ENCODE measurements at regions not wholly inside any gene's neighbourhood (a gene's known extent, or its start where the extent isn't known, plus 50 kb on each side); places are given as distances from the start of the nearest gene placed in this dataset.
"Not testable (repeated sequence)": the region's sequence is repeated elsewhere in the genome, so short reads cannot be mapped to it uniquely, and the experiment has no call there.

DNA sequence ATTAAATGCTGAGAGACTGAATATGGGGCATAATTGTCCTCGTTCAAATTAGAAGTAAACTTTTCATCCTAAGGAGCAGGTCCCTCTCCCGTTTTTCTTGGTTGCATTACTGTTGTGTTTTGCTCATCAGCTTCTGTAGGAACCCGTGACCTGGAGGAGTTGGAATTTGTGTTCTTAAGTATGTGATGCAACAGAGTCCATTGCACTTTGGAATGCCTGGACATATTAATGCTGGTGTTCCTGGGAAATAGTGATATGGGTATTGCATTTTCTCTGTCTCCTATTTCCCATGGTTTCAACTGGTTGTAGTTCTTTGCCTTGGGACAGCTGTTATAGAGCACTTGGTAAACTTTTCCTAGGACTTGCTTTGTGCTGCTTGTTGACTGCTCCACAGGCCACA lies 417.8 kb upstream of the LCORL start:
- POLR2A ChIA-PET: no interaction called here
- no peak for DNase-seq (ENCODE audit: extremely low spot score)
- CTCF ChIA-PET: interaction anchor here (0.8 kb wide), 1 partner anchor 18 kb away, joined by 3 read pairs; no protein-coding TSS in a partner anchor
- TF ChIP-seq, protein P1, sequence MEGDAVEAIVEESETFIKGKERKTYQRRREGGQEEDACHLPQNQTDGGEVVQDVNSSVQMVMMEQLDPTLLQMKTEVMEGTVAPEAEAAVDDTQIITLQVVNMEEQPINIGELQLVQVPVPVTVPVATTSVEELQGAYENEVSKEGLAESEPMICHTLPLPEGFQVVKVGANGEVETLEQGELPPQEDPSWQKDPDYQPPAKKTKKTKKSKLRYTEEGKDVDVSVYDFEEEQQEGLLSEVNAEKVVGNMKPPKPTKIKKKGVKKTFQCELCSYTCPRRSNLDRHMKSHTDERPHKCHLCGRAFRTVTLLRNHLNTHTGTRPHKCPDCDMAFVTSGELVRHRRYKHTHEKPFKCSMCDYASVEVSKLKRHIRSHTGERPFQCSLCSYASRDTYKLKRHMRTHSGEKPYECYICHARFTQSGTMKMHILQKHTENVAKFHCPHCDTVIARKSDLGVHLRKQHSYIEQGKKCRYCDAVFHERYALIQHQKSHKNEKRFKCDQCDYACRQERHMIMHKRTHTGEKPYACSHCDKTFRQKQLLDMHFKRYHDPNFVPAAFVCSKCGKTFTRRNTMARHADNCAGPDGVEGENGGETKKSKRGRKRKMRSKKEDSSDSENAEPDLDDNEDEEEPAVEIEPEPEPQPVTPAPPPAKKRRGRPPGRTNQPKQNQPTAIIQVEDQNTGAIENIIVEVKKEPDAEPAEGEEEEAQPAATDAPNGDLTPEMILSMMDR (IDR thresholded peaks at IDR 0.05; ENCODE audit: control extremely low read depth, extremely low read depth, low read depth, missing control alignments): no peak

DNA sequence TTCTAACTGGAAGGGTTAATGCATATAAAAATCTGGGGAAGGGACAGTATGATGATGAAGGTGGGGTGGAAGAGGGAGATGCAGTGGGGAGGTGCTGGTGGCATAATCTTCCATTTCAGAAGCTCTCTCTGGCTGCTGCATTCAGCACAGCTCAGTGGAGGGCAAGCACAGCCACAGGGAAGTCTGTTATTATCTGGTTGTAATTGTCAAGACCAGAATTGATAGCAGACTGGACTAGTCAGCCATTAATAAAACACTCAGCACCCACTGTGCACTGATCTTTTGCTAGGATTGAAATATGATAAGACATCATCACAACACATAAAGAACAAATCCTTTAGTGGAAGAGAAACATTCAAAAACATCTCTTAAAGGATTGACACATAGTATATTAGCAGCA lies 414.2 kb upstream of the LCORL start:
- CTCF ChIA-PET: no interaction called here
- TF ChIP-seq, protein P1 (IDR thresholded peaks at IDR 0.05; ENCODE audit: control extremely low read depth, extremely low read depth, low read depth, missing control alignments): no peak
- DNase-seq (ENCODE audit: extremely low spot score): no peak

DNA sequence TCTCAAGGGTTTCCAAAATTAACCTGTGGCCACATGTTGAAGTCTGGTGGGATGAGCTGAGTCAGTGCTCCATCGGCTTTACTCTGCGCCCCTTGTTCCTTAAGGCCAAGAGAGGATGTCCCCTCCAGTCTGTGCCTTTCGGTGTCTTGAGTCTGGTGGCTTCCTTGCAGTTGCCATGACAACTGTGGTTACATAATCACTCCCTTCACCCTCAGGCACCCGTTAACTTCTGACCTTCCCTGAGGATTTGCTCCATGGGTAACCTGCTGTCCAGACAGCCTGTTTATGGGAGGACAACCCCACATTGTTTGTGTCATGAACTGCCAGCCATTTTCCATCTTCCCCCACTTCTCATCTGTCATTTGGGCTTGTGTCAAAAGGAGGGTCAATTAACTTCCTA lies 401.1 kb upstream of the LCORL start:
- POLR2A ChIA-PET: no interaction called here
- CTCF ChIA-PET: interaction anchor here (0.8 to 1.1 kb wide), 3 partner anchors 9 to 168 kb away, joined by 3 to 4 read pairs (median 3); no protein-coding TSS in a partner anchor
- DNase-seq (ENCODE audit: extremely low spot score): no peak
- TF ChIP-seq, protein P1 (IDR thresholded peaks at IDR 0.05; ENCODE audit: control extremely low read depth, extremely low read depth, low read depth, missing control alignments): no peak

More for the DNA sequence above, 414.2 kb upstream of the LCORL start:
- POLR2A ChIA-PET: no interaction called here

DNA sequence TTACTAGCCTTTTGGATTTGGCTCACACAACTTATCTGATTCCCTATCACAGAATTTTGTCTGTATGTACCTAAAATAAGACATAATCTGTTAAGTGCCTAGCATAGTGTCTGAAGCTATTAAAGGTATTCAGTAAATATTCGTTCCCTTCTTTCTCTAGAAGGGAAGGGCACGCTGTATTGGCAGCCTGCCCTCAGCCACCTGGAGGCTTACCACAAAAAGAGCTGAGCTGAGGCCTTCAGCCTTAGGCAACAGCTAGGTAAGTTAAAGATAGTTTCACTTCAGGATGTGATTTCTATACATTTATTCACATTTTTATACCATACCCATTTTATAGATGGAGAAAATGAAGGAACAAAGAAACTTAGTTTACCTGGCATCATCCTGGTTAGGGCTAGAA lies 400.0 kb upstream of the LCORL start:
- ChIA-PET CTCF (interaction anchor here (1.1 kb wide), 1 partner anchor 11 kb away, joined by 4 read pairs; no protein-coding TSS in a partner anchor), POLR2A (no interaction called here)
- DNase-seq (ENCODE audit: extremely low spot score): no peak
- TF ChIP-seq, protein P1 (IDR thresholded peaks at IDR 0.05; ENCODE audit: control extremely low read depth, extremely low read depth, low read depth, missing control alignments): no peak

DNA sequence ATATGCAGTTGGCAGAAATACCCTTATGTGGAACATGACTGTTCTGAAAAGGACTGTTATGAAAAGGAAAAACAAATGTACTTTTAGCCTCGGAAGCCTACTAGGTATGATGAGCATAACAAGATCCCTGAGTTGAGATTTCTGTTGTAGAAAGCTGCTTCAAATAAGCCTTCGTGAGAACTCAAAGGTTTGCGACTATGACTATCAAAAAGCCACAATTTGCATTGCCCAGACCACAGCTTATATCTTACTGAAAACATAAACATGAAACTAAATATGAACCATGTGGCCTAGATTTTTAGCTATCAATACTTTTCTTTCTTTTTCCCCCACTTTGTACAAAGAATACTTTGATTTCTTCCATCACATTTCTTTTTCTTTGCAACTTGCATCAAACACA lies 398.2 kb upstream of the LCORL start:
- no peak for DNase-seq (ENCODE audit: extremely low spot score)
- ChIA-PET CTCF (interaction anchor here (0.8 to 1.4 kb wide), 4 partner anchors 11 to 871 kb away, joined by 3 to 5 read pairs (median 4); no protein-coding TSS in a partner anchor), POLR2A (no interaction called here)
- TF ChIP-seq, protein P1 (IDR thresholded peaks at IDR 0.05; ENCODE audit: control extremely low read depth, extremely low read depth, low read depth, missing control alignments): no peak

DNA sequence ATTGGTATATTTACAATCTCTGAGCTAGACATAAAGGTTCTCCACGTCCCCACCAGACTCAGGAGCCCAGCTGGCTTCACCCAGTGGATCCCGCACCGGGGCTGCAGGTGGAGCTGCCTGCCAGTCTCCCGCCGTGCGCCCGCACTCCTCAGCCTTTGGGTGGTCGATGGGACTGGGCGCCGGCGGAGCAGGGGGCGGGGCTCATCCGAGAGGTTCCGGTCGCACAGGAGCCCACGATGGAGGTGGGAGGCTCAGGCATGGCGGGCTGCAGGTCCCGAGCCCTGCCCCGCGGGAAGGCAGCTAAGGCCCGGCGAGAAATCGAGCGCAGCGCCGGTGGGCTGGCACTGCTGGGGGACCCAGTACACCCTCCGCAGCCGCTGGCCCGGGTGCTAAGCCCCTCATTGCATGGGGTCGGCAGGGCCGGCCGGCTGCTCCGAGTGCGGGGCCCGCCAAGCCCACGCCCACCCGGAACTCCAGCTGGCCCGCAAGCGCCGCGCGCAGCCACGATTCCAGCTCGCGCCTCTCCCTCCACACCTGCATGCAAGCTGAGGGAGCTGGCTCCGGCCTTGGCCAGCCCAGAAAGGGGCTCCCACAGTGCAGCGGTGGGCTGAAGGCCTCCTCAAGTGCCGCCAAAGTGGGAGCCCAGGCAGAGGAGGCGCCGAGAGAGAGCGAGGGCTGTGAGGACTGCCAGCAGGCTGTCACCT lies 396.8 kb upstream of the LCORL start:
- CTCF ChIA-PET: interaction anchor here (1.4 kb wide), 1 partner anchor 9 kb away, joined by 4 read pairs; no protein-coding TSS in a partner anchor
- POLR2A ChIA-PET; DNase-seq (ENCODE audit: extremely low spot score): not testable (repeated sequence)

DNA sequence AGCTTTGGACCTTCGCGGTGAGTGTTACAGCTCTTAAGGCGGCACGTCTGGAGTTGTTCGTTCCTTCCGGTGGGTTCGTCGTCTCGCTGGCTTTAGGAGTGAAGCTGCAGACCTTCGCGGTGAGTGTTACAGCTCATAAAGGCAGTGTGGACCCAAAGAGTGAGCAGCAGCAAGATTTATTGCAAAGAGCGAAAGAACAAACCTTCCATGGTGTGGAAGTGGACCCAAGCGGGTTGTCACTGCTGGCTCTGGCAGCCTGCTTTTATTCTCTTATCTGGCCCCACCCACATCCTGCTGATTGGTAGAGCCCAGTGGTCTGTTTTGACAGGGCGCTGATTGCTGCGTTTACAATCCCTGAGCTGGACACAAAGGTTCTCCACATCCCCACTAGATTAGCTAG lies 396.1 kb upstream of the LCORL start:
- CTCF ChIA-PET: interaction anchor here (1.2 kb wide), 1 partner anchor 58 kb away, joined by 3 read pairs; no protein-coding TSS in a partner anchor
- DNase-seq (ENCODE audit: extremely low spot score); POLR2A ChIA-PET: not testable (repeated sequence)

Measured in GM10248 (cell line).